ENCODE measurements at regions not wholly inside any gene's neighbourhood (a gene's known extent, or its start where the extent isn't known, plus 50 kb on each side); places are given as distances from the start of the nearest gene placed in this dataset.
A peak's percentile ranks its signal among the peaks of the same experiment; 100 is the strongest.

DNA sequence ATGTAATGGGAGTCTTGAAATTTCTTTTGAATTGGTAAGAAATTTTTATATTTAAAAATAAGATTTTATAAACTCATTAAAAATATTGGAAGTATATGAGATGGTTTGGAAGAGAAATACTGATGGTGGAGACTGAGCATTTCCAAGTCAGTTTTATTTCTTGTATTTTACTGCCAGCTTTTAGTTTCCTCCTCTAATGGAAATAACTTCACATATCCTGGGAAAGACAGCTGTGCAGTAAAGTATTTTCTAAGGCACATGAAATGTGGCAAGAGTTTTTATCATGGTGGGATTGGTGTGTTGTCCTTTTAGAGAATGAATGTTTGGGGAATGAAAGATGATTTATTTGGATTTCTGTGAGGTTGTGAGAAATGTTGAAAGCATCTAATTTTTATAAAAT is 346.9 kb upstream of the RGS6 start:
- H3K9me3 Mint-ChIP-seq, result no peaks in the 10 kb centered on the region
- peaks cover 28% of the 10 kb centered on the region for H3K36me3 Mint-ChIP-seq (ENCODE audit: low read depth)
- TF ChIP-seq, protein P1, sequence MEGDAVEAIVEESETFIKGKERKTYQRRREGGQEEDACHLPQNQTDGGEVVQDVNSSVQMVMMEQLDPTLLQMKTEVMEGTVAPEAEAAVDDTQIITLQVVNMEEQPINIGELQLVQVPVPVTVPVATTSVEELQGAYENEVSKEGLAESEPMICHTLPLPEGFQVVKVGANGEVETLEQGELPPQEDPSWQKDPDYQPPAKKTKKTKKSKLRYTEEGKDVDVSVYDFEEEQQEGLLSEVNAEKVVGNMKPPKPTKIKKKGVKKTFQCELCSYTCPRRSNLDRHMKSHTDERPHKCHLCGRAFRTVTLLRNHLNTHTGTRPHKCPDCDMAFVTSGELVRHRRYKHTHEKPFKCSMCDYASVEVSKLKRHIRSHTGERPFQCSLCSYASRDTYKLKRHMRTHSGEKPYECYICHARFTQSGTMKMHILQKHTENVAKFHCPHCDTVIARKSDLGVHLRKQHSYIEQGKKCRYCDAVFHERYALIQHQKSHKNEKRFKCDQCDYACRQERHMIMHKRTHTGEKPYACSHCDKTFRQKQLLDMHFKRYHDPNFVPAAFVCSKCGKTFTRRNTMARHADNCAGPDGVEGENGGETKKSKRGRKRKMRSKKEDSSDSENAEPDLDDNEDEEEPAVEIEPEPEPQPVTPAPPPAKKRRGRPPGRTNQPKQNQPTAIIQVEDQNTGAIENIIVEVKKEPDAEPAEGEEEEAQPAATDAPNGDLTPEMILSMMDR (IDR thresholded peaks at IDR 0.05), result no peak
- H3K27ac Mint-ChIP-seq, result peak overlapping the region; percentile 74
- peak overlapping the region; percentile 85 for H3K4me3 Mint-ChIP-seq
- no peaks in the 10 kb centered on the region; the same call in 1 of the 2 replicates for H3K27me3 Mint-ChIP-seq (ENCODE audit: insufficient read depth)
- H3K4me1 Mint-ChIP-seq (ENCODE audit: low read depth), result peaks cover 100% of the 10 kb centered on the region
- DNase-seq, result no peak

DNA sequence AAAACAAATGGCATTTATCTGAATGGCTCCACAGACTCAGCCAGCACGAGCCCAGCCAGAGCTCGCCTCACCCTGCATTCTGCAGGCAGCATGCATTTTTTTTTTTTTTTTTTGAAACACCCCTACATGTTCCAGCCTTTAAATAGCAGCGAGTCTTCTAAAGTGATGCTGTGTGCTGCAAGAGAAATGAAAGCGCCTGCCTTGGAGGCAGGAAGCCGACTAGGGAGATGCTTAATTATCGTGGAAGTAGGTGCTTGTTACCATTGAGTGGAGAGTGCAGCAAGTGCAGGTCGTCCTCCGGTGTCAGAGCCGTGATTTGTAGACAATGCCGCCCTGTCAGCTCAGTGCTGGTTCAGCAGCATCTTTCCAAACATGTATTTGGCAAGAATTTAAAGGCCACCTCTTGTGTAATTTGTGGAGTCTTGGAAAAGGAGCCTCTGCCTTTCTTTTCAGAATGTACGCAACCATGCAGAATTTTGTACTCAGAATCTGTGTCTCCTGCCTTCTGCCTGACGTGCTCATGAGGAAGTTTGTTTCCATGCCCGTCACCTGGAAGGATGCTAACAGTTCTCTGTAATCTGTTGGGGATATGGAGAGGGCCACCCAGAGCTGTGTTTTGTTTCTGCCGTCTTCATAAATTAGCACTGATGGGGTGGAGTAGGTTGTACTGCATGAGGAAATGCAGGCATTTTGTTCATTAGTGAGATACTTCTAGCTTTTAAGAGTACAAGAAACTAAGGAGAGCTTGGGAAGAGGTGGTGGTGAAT is 345.9 kb upstream of the RGS6 start:
- Mint-ChIP-seq H3K36me3 (ENCODE audit: low read depth) (peaks cover 28% of the 10 kb centered on the region), H3K27me3 (ENCODE audit: insufficient read depth) (no peaks in the 10 kb centered on the region; the same call in 1 of the 2 replicates), H3K4me3 (peak overlapping the region; percentile 85), H3K9me3 (no peaks in the 10 kb centered on the region), H3K4me1 (ENCODE audit: low read depth) (peaks cover 100% of the 10 kb centered on the region), H3K27ac (peak overlapping the region; percentile 74)
- TF ChIP-seq, protein P1 (IDR thresholded peaks at IDR 0.05), result no peak
- DNase-seq, result peak; percentile 32

DNA sequence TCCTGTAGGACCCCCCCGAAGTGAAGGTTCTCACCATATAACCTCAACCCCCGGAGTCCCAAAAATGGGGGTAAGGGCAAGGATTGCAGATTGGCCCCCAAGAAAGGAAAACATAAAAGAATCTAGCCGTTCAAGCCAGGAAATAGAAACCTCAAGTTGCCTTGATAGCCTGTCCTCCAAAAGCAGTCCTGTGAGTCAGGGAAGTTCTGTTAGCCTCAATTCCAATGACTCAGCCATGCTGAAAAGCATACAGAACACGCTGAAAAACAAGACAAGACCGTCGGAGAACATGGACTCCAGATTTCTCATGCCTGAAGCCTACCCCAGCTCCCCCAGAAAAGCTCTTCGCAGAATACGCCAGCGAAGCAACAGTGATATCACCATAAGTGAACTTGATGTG is 344.2 kb upstream of the RGS6 start:
- Mint-ChIP-seq H3K4me3 (peak overlapping the region; percentile 85), H3K27ac (peak overlapping the region; percentile 74), H3K4me1 (ENCODE audit: low read depth) (peaks cover 100% of the 10 kb centered on the region), H3K9me3 (no peaks in the 10 kb centered on the region), H3K27me3 (ENCODE audit: insufficient read depth) (no peaks in the 10 kb centered on the region; the same call in 1 of the 2 replicates), H3K36me3 (ENCODE audit: low read depth) (peaks cover 28% of the 10 kb centered on the region)
- peak; percentile 77 for DNase-seq
- TF ChIP-seq, protein P1 (IDR thresholded peaks at IDR 0.05), result no peak

DNA sequence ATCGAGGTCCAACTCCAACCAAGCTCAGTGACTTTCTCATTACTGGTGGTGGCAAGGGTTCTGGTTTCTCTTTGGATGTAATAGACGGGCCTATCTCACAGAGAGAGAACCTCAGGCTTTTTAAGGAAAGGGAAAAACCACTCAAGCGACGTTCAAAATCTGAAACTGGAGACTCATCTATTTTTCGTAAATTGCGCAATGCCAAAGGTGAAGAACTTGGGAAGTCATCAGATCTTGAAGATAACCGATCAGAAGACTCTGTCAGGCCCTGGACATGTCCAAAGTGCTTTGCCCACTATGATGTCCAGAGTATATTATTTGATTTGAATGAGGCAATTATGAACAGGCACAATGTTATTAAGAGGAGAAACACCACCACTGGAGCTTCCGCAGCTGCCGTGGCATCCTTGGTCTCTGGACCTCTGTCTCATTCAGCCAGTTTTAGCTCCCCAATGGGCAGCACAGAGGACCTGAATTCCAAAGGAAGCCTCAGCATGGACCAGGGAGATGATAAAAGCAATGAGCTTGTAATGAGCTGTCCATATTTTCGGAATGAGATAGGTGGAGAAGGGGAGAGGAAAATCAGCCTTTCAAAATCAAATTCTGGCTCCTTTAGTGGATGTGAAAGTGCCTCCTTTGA is 343.5 kb upstream of the RGS6 start:
- peak overlapping the region; percentile 85 for H3K4me3 Mint-ChIP-seq
- TF ChIP-seq, protein P1 (IDR thresholded peaks at IDR 0.05), result no peak
- peaks cover 30% of the 10 kb centered on the region for H3K36me3 Mint-ChIP-seq (ENCODE audit: low read depth)
- DNase-seq, result no peak
- H3K9me3 Mint-ChIP-seq, result no peaks in the 10 kb centered on the region
- no peaks in the 10 kb centered on the region; the same call in none of the 2 replicates for H3K27me3 Mint-ChIP-seq (ENCODE audit: insufficient read depth)
- H3K27ac Mint-ChIP-seq, result peak overlapping the region; percentile 74
- peaks cover 99% of the 10 kb centered on the region for H3K4me1 Mint-ChIP-seq (ENCODE audit: low read depth)

DNA sequence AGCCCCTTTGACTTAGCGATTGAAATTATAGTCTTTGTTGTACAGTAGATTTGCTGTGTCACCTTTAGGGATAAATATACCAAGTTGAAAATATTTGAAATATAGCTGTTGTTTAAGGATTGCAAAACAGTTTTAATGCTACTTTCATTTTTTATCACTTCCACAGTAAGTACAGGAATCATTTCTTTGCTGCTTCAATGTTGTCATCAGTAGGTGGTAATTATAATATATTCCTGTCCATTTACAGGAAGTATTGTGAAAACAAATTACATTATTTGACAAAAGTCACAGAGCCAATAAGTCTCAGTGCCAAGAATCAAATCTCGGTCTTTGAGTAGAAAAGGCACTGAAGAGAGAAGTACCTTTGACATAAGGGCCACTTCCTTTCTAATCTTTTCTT is 342.6 kb upstream of the RGS6 start:
- H3K4me3 Mint-ChIP-seq, result peak overlapping the region; percentile 85
- no peaks in the 10 kb centered on the region; the same call in 1 of the 2 replicates for H3K27me3 Mint-ChIP-seq (ENCODE audit: insufficient read depth)
- TF ChIP-seq, protein P1 (IDR thresholded peaks at IDR 0.05), result no peak
- peaks cover 33% of the 10 kb centered on the region for H3K36me3 Mint-ChIP-seq (ENCODE audit: low read depth)
- no peak for DNase-seq
- H3K27ac Mint-ChIP-seq, result peak overlapping the region; percentile 74
- peaks cover 99% of the 10 kb centered on the region for H3K4me1 Mint-ChIP-seq (ENCODE audit: low read depth)
- no peaks in the 10 kb centered on the region for H3K9me3 Mint-ChIP-seq
